ENCODE measurements at regions not wholly inside any gene's neighbourhood (a gene's known extent, or its start where the extent isn't known, plus 50 kb on each side); places are given as distances from the start of the nearest gene placed in this dataset.

DNA sequence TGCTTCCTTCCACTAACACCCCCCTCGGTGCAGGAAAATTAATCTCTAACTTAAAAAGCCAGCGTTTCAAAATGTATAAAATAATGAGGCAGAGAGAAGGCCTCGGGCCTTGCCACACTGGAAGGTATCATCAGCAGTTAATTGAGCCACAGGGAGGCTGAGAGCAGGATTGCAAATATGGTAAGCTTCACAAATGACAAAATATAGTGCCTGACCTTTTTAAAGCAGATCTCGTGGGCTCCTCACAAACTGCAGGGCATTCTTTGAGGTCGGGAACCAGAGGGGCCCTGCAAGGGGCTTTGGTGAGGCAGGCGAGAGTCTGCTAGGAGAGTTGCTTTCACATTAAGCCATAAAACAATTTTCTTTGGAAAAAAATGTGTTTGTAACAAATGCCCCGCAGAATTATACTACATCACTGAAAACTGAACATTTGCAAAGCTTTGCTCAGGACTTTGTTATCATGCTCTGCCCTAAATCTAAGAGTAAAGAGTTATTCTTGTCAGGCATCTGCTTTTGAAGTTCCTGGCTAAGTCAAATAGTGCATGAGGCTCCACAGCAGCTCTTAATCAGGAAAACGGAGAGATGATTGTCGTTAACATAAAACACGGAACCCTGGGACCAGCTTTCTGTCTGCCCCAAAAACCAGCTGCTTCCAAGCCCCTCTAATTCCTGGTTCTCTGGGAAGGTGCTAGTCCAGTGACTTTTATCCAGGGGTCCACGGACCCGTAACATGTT is 61.4 kb upstream of the SYT13 start:
- no peak for DNase-seq (ENCODE audit: low spot score)

- DNase-seq (ENCODE audit: low spot score), result no peak
Measured at GRCh38 chr11:45345491-45345890, 59.4 kb upstream of the SYT13 start.

GRCh38 chr11:45344028-45344427 is 57.9 kb upstream of the SYT13 start:
- no peak for DNase-seq (ENCODE audit: low spot score)

GRCh38 chr11:45343444-45343843 is 57.3 kb upstream of the SYT13 start:
- no peak for DNase-seq (ENCODE audit: low spot score)

DNA sequence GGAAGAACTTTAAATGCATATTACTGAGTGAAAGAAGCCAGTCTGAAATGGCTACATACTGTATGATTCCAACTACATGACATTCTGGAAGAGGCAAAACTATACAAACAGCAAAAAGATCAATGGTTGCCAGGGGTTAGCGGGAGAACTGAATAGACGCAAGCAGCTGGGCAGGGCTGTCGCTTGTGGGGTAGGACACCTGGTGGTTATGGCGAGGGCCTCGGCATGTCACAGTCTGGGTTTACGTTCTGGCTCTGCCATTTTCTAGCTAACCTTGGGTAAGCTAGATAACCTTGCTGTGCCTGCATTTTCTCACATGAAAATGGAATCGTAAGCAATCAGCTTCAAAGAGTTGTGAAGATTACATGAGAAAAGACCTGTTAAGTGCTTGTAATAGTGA is 55.2 kb upstream of the SYT13 start:
- no peak for DNase-seq (ENCODE audit: low spot score)

GRCh38 chr11:45339729-45340519 is 53.8 kb upstream of the SYT13 start:
- DNase-seq (ENCODE audit: low spot score), result peak; percentile 77

- no peak for DNase-seq (ENCODE audit: low spot score)
Measured at GRCh38 chr11:45337583-45338360, 51.6 kb upstream of the SYT13 start.

DNA sequence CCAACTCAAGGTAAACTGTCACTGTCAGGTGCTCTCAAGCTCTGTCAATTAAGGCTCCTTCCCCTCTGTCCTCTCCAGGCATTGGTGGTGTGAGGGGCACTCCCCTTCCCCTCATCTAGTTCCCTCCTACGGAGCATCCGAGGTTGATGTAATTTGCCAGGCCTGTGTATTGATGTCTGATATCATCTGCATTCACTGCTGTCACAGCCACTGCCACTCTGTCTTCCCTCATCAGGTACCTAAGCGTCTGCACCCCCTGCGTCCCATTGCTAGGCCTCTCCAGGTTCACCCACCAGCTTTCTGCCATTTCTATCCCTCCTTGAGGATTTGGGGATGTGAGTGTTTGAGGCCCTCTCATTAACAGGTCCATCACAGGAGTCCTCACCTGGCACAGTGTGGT is 50.0 kb upstream of the SYT13 start:
- no peak for DNase-seq (ENCODE audit: low spot score)
